ENCODE measurements at regions not wholly inside any gene's neighbourhood (a gene's known extent, or its start where the extent isn't known, plus 50 kb on each side); places are given as distances from the start of the nearest gene placed in this dataset.

DNA sequence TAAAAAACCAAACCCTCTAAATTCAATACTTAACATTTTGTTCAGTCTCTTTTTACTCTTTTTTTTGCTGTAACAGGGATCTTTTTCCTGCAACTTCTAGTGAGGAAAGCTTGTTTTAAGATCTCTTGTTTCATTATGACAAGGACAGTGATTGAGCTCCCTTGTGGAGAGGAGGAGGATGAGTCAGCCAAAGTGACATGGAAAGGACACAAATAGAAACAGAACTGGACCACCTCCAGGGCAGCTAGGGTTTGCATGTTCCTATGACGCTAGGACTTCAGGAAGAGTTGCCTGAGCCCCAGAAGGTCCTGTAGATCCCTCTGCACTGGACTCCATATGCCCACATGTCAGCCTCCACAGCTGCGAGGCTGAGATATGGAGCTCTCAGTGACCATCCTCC is 212.6 kb upstream of the FAM78B start:
- Histone ChIP-seq H3K27ac (no peak overlapping the region), H2AFZ (no peak overlapping the region), H3K9me3 (ENCODE audit: insufficient read depth, low read depth) (no peaks in the 10 kb centered on the region), H3K9me2 (ENCODE audit: insufficient read depth) (no peaks in the 10 kb centered on the region), H3F3A (ENCODE audit: insufficient read depth, low read depth) (no peaks in the 10 kb centered on the region), H3K4me1 (replicated peaks; ENCODE audit: insufficient read depth) (no peaks in the 10 kb centered on the region), H3K27me3 (ENCODE audit: insufficient read depth, low read depth) (peaks cover 16% of the 10 kb centered on the region), H3K4me2 (no peak overlapping the region), H4K20me1 (ENCODE audit: insufficient read depth) (no peaks in the 10 kb centered on the region), H3K79me2 (ENCODE audit: low read depth) (no peaks in the 10 kb centered on the region), H3K36me3 (ENCODE audit: low read depth) (no peaks in the 10 kb centered on the region), H3K4me3 (no peak overlapping the region)
- POLR2A ChIA-PET (ENCODE audit: unreplicated experiment), result no interaction called here
- DNase-seq, result no peak
- intact Hi-C loops (cut with micrococcal nuclease; ENCODE audit: unreplicated experiment), result no loop called here
- BruUV-seq (replicated peaks), result no TSS peak
- TF ChIP-seq EZH2 (IDR thresholded peaks at IDR 0.05; ENCODE audit: low read depth) (no peak), CTCF (conservative IDR thresholded peaks at IDR 0.05) (no peak)
- CTCF ChIA-PET, result no interaction called here

- Histone ChIP-seq H3K9me3 (ENCODE audit: insufficient read depth, low read depth) (no peaks in the 10 kb centered on the region), H3K27me3 (ENCODE audit: insufficient read depth, low read depth) (peaks cover 21% of the 10 kb centered on the region), H3K9me2 (ENCODE audit: insufficient read depth) (no peaks in the 10 kb centered on the region), H3K79me2 (ENCODE audit: low read depth) (no peaks in the 10 kb centered on the region), H3K4me2 (no peak overlapping the region), H3F3A (ENCODE audit: insufficient read depth, low read depth) (no peaks in the 10 kb centered on the region), H3K4me3 (no peak overlapping the region), H4K20me1 (ENCODE audit: insufficient read depth) (no peaks in the 10 kb centered on the region), H3K27ac (no peak overlapping the region), H3K4me1 (replicated peaks; ENCODE audit: insufficient read depth) (no peaks in the 10 kb centered on the region), H2AFZ (no peak overlapping the region), H3K36me3 (ENCODE audit: low read depth) (no peaks in the 10 kb centered on the region)
- intact Hi-C loops (cut with micrococcal nuclease; ENCODE audit: unreplicated experiment), result no loop called here
- POLR2A ChIA-PET (ENCODE audit: unreplicated experiment), result no interaction called here
- BruUV-seq (replicated peaks), result no TSS peak
- TF ChIP-seq CTCF (conservative IDR thresholded peaks at IDR 0.05) (no peak), EZH2 (IDR thresholded peaks at IDR 0.05; ENCODE audit: low read depth) (no peak)
- CTCF ChIA-PET, result no interaction called here
- DNase-seq, result no peak
These were observed 216.3 kb upstream of the FAM78B start for GRCh38 chr1:166383137-166383536.

DNA sequence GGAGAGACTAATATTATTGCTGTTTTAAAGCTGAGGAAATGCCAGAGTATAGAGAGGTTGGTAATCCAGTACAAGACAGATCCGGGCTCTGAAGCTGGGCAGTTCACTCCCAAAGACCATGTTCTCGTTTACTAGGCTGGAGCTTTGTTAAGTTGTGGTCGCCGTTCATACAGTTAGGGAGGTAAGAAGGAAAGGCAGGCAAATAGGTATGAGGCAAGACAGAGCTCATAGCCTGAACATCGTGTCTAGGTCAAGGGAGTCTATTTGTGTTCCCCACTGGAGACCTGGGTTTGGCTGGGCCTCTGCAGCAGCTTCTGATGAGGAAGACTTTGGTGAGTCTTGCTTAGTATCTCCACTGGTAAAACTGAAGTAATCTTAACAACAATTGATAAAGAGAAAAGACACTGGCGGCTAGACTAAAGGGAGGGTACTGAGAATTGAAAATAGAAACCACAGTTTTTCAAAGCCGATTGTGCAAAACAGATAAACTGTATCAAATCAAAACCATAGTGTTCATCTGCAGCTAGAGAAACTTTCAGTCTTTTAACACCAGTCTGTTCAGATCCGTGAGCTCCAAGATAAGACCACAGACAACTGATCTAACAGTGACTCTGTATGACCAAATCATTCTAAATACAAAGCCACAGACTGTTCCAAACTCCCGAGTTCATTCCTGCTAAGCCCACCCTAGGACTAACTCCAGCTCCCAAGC is 217.0 kb upstream of the FAM78B start:
- TF ChIP-seq CTCF (conservative IDR thresholded peaks at IDR 0.05) (no peak), EZH2 (IDR thresholded peaks at IDR 0.05; ENCODE audit: low read depth) (no peak)

More for the DNA sequence above, 217.0 kb upstream of the FAM78B start:
- CTCF ChIA-PET, result no interaction called here
- Histone ChIP-seq H3K27me3 (ENCODE audit: insufficient read depth, low read depth) (peaks cover 21% of the 10 kb centered on the region), H3K9me2 (ENCODE audit: insufficient read depth) (no peaks in the 10 kb centered on the region), H3F3A (ENCODE audit: insufficient read depth, low read depth) (no peaks in the 10 kb centered on the region), H3K4me2 (no peak overlapping the region), H3K36me3 (ENCODE audit: low read depth) (no peaks in the 10 kb centered on the region), H3K9me3 (ENCODE audit: insufficient read depth, low read depth) (no peaks in the 10 kb centered on the region), H3K4me1 (replicated peaks; ENCODE audit: insufficient read depth) (no peaks in the 10 kb centered on the region), H3K79me2 (ENCODE audit: low read depth) (no peaks in the 10 kb centered on the region), H4K20me1 (ENCODE audit: insufficient read depth) (no peaks in the 10 kb centered on the region), H2AFZ (no peak overlapping the region), H3K4me3 (no peak overlapping the region), H3K27ac (no peak overlapping the region)
- DNase-seq, result no peak
- POLR2A ChIA-PET (ENCODE audit: unreplicated experiment), result no interaction called here
- no TSS peak for BruUV-seq (replicated peaks)
- intact Hi-C loops (cut with micrococcal nuclease; ENCODE audit: unreplicated experiment), result no loop called here
